ENCODE measurements at regions not wholly inside any gene's neighbourhood (a gene's known extent, or its start where the extent isn't known, plus 50 kb on each side); places are given as distances from the start of the nearest gene placed in this dataset.

GRCh38 chr14:54175298-54175942, 218.8 kb upstream of the BMP4 start:
- peak; percentile 6 for DNase-seq (ENCODE audit: low read depth)

- no peak for DNase-seq (ENCODE audit: low read depth)
Measured at GRCh38 chr14:54177019-54177418, 219.8 kb upstream of the CDKN3 start.

GRCh38 chr14:54177641-54178621, 218.9 kb upstream of the CDKN3 start:
- DNase-seq (ENCODE audit: low read depth), result no peak

- DNase-seq (ENCODE audit: low read depth), result no peak
Measured at GRCh38 chr14:54182419-54183045, 214.3 kb upstream of the CDKN3 start.

GRCh38 chr14:54186821-54187763, 209.7 kb upstream of the CDKN3 start:
- no peak for DNase-seq (ENCODE audit: low read depth)

GRCh38 chr14:54188064-54188666, 208.6 kb upstream of the CDKN3 start:
- DNase-seq (ENCODE audit: low read depth), result no peak

- no peak for DNase-seq (ENCODE audit: low read depth)
Measured at GRCh38 chr14:54189333-54189732, 207.5 kb upstream of the CDKN3 start.

- no peak for DNase-seq (ENCODE audit: low read depth)
Measured at GRCh38 chr14:54189748-54190354, 207.0 kb upstream of the CDKN3 start.

- no peak for DNase-seq (ENCODE audit: low read depth)
Measured at GRCh38 chr14:54191846-54192245, 205.0 kb upstream of the CDKN3 start.

- DNase-seq (ENCODE audit: low read depth), result no peak
Measured at GRCh38 chr14:54192610-54193009, 204.2 kb upstream of the CDKN3 start.

GRCh38 chr14:54193871-54194270, 202.9 kb upstream of the CDKN3 start:
- no peak for DNase-seq (ENCODE audit: low read depth)

- DNase-seq (ENCODE audit: low read depth), result no peak
Measured at GRCh38 chr14:54194501-54194900, 202.3 kb upstream of the CDKN3 start.

GRCh38 chr14:54197369-54197768, 199.4 kb upstream of the CDKN3 start:
- no peak for DNase-seq (ENCODE audit: low read depth)

- no peak for DNase-seq (ENCODE audit: low read depth)
Measured at GRCh38 chr14:54200726-54201125, 196.1 kb upstream of the CDKN3 start.

- no peak for DNase-seq (ENCODE audit: low read depth)
Measured at GRCh38 chr14:54202288-54202687, 194.5 kb upstream of the CDKN3 start.

GRCh38 chr14:54206516-54206915, 190.3 kb upstream of the CDKN3 start:
- no peak for DNase-seq (ENCODE audit: low read depth)

GRCh38 chr14:54207075-54207474, 189.7 kb upstream of the CDKN3 start:
- DNase-seq (ENCODE audit: low read depth), result no peak

- DNase-seq (ENCODE audit: low read depth), result no peak
Measured at GRCh38 chr14:54207476-54208462, 189.0 kb upstream of the CDKN3 start.

- no peak for DNase-seq (ENCODE audit: low read depth)
Measured at GRCh38 chr14:54208751-54209150, 188.1 kb upstream of the CDKN3 start.
